HepG2 (cell line): ENCODE measurements at regions not wholly inside any gene's neighbourhood (a gene's known extent, or its start where the extent isn't known, plus 50 kb on each side); places are given as distances from the start of the nearest gene placed in this dataset.

Source experiments
- ATF2 ChIP-seq: sonication (generic); formaldehyde crosslinking; IDR thresholded peaks from 2 replicates; pipeline ENCODE4 v1.4.0; 2020; ENCODE audit warnings: missing genetic modification reagents
- CEBPB ChIP-seq: IDR thresholded peaks from 2 replicates; pipeline ENCODE4 v1.6.1; 2011; ENCODE audit warnings: low read depth, low read length, improper control_type of control experiment, borderline replicate concordance
- CTCF ChIP-seq: sonication (generic); formaldehyde crosslinking; IDR thresholded peaks from 2 replicates; pipeline ENCODE4 v1.5.0; 2020; ENCODE audit warnings: mild to moderate bottlenecking, missing genetic modification reagents, moderate library complexity
- ZBTB7A ChIP-seq: sonication (generic); formaldehyde crosslinking; IDR thresholded peaks from 2 replicates; pipeline ENCODE4 v1.8.0; 2022; ENCODE audit warnings: mild to moderate bottlenecking, missing genetic modification reagents
- ZNF572 ChIP-seq: sonication (generic); formaldehyde crosslinking; IDR thresholded peaks from 2 replicates; pipeline ENCODE4 v1.5.1; 2020; ENCODE audit warnings: mild to moderate bottlenecking, missing genetic modification reagents
- TF ChIP-seq, protein P1 (sequence below): sonication (generic); formaldehyde crosslinking; IDR thresholded peaks from 2 replicates; pipeline ENCODE4 v1.4.0; 2020; ENCODE audit warnings: low read depth, missing genetic modification reagents
- TF ChIP-seq, protein P2 (sequence below): sonication (generic); formaldehyde crosslinking; IDR thresholded peaks from 2 replicates; pipeline ENCODE4 v1.5.0; 2020; ENCODE audit warnings: missing genetic modification reagents, mild to moderate bottlenecking, borderline replicate concordance

DNA sequence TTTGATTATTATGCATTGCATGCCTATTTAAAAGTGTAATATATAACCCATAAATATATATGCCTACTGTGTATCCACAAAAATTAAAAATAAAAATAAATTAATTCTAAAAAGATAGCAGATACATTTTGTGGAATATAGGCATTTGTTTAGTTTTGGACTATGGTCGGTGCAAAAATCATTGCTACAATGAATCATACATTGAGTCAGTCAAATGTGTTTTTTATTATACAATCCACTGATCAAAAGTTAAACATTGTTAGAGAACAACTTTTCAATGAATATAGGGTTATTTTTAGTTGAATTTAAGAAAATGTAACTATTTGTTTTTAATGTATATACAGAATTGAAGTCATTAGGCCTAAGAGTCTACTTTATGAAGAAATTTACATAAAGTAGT, 885.9 kb downstream of the EFNA5 start:
- TF ChIP-seq ZNF572 (CRISPR knock-in tag), result no peak
- TF ChIP-seq CEBPB, result no peak
- TF ChIP-seq, protein P1, sequence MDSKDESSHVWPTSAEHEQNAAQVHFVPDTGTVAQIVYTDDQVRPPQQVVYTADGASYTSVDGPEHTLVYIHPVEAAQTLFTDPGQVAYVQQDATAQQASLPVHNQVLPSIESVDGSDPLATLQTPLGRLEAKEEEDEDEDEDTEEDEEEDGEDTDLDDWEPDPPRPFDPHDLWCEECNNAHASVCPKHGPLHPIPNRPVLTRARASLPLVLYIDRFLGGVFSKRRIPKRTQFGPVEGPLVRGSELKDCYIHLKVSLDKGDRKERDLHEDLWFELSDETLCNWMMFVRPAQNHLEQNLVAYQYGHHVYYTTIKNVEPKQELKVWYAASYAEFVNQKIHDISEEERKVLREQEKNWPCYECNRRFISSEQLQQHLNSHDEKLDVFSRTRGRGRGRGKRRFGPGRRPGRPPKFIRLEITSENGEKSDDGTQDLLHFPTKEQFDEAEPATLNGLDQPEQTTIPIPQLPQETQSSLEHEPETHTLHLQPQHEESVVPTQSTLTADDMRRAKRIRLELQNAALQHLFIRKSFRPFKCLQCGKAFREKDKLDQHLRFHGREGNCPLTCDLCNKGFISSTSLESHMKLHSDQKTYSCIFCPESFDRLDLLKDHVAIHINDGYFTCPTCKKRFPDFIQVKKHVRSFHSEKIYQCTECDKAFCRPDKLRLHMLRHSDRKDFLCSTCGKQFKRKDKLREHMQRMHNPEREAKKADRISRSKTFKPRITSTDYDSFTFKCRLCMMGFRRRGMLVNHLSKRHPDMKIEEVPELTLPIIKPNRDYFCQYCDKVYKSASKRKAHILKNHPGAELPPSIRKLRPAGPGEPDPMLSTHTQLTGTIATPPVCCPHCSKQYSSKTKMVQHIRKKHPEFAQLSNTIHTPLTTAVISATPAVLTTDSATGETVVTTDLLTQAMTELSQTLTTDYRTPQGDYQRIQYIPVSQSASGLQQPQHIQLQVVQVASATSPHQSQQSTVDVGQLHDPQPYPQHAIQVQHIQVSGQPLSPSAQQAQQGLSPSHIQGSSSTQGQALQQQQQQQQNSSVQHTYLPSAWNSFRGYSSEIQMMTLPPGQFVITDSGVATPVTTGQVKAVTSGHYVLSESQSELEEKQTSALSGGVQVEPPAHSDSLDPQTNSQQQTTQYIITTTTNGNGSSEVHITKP (CRISPR knock-in tag), result no peak
- TF ChIP-seq CTCF (CRISPR knock-in tag), result no peak
- TF ChIP-seq ATF2 (CRISPR knock-in tag), result no peak
- TF ChIP-seq, protein P2, sequence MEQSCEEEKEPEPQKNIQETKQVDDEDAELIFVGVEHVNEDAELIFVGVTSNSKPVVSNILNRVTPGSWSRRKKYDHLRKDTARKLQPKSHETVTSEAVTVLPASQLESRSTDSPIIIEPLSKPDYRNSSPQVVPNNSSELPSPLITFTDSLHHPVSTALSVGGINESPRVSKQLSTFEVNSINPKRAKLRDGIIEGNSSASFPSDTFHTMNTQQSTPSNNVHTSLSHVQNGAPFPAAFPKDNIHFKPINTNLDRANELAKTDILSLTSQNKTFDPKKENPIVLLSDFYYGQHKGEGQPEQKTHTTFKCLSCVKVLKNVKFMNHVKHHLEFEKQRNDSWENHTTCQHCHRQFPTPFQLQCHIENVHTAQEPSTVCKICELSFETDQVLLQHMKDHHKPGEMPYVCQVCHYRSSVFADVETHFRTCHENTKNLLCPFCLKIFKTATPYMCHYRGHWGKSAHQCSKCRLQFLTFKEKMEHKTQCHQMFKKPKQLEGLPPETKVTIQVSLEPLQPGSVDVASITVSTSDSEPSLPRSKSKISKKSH (CRISPR knock-in tag), result no peak
- no peak for TF ChIP-seq ZBTB7A (CRISPR knock-in tag)
